A549 (cell line): ENCODE measurements at regions not wholly inside any gene's neighbourhood (a gene's known extent, or its start where the extent isn't known, plus 50 kb on each side); places are given as distances from the start of the nearest gene placed in this dataset.

Source experiments
- ATAC-seq, 2 experiments: fragments of 200-7000 bp in 1 of 2; fragments of >200 bp in 1 of 2; cut with Nextera tagmentation in 1 of 2; cut with Tn5 transposase in 1 of 2; 3 replicates each; pipeline versions ENCODE4 v1.8.0 to v1.9.1; 2018 to 2020; ENCODE audit warnings: mild to moderate bottlenecking in 1 of 2, moderate library complexity in 1 of 2
- CTCF ChIA-PET: fragments of 300-600 bp; sonication (Branson Sonifier 250); formaldehyde crosslinking; extraction: SDS; loops from one replicate; lab custom pipeline; 2021; ENCODE audit warnings: antibody characterized with exemption, inconsistent platforms; lab: Yijun Ruan, JAX
- POLR2A ChIA-PET: fragments of 350-600 bp; formaldehyde crosslinking; extraction: SDS; loops from one replicate; lab custom pipeline; 2021; ENCODE audit warnings: antibody characterized with exemption, inconsistent platforms; lab: Yijun Ruan, JAX
- DNase-seq, 2 experiments: peaks; one replicate each; pipeline versions ENCODE4 v3.0.0 to v3.0.0-alpha.2; 2011 to 2016; ENCODE audit warnings: low read depth in 1 of 2, low spot score in 1 of 2
- FAIRE-seq: peaks from 2 replicates; lab custom pipeline; 2011; peaks lifted over from hg19 to GRCh38; lab: Jason Lieb, UNC
- H3K27ac ChIP-seq, 2 experiments: fragments of >200 bp; sonication (Bioruptor Twin); formaldehyde crosslinking; 3 replicates each; pipeline ENCODE4 v1.5.1; 2016 to 2017
- H3K4me1 ChIP-seq: fragments of >200 bp; sonication (Bioruptor Twin); formaldehyde crosslinking; 3 replicates; pipeline ENCODE4 v1.6.1; 2016
- H3K4me2 ChIP-seq: fragments of >200 bp; sonication (Bioruptor Twin); formaldehyde crosslinking; 3 replicates; pipeline ENCODE4 v1.6.1; 2016
- H3K4me3 ChIP-seq: fragments of >200 bp; sonication (Bioruptor Twin); formaldehyde crosslinking; 3 replicates; pipeline ENCODE4 v1.5.1; 2016
- H3K9me3 ChIP-seq: fragments of >200 bp; sonication (Bioruptor Twin); formaldehyde crosslinking; 3 replicates; pipeline ENCODE4 v1.6.1; 2016
- BCL3 ChIP-seq: fragments of >200 bp; sonication (Bioruptor Twin); formaldehyde crosslinking; IDR thresholded peaks from 3 replicates; pipeline ENCODE4 v1.6.1; 2016
- CBX2 ChIP-seq: fragments of 200-600 bp; sonication (generic); IDR thresholded peaks from 2 replicates; pipeline ENCODE4 v1.6.1; 2016; ENCODE audit warnings: low read depth, mild to moderate bottlenecking, borderline replicate concordance
- CEBPB ChIP-seq, 2 experiments: fragments of >200 bp in 1 of 2; sonication (Bioruptor Twin) in 1 of 2; formaldehyde crosslinking in 1 of 2; IDR thresholded peaks; 2 replicates each; pipeline ENCODE4 v1.6.1; 2012 to 2016
- CHD2 ChIP-seq: fragments of 150-350 bp; IDR thresholded peaks from 2 replicates; pipeline ENCODE4 v1.6.1; 2014; ENCODE audit warnings: low read length; ENCODE audit not compliant: partially characterized antibody
- E2F6 ChIP-seq: IDR thresholded peaks from 2 replicates; pipeline ENCODE4 v1.6.1; 2012; ENCODE audit warnings: low read depth, borderline replicate concordance
- EHF ChIP-seq: fragments of 250-450 bp; sonication (Bioruptor Pico); IDR thresholded peaks from 2 replicates; pipeline ENCODE4 v1.5.0; 2020; ENCODE audit warnings: mild to moderate bottlenecking
- EHMT2 ChIP-seq: fragments of 200-600 bp; sonication (generic); IDR thresholded peaks from 2 replicates; pipeline ENCODE4 v1.6.1; 2016; ENCODE audit warnings: antibody characterized with exemption, low read depth, mild to moderate bottlenecking, moderate library complexity
- ELK1 ChIP-seq: fragments of 150-350 bp; IDR thresholded peaks from 2 replicates; pipeline ENCODE4 v1.6.1; 2014; ENCODE audit warnings: low read depth, mild to moderate bottlenecking, low read length
- ESRRA ChIP-seq: fragments of 150-350 bp; IDR thresholded peaks from 2 replicates; pipeline ENCODE4 v1.6.1; 2014; ENCODE audit warnings: mild to moderate bottlenecking, low read length, borderline replicate concordance
- FOSL2 ChIP-seq, 2 experiments: fragments of 450-650 bp in 1 of 2; fragments of >200 bp in 1 of 2; sonication (Bioruptor Twin) in 1 of 2; formaldehyde crosslinking; IDR thresholded peaks; 2 replicates each; pipeline versions ENCODE4 v1.5.0 to v1.6.1; 2016 to 2020; ENCODE audit warnings: mild to moderate bottlenecking in 1 of 2, moderate library complexity in 1 of 2
- HEYL ChIP-seq: fragments of 250-450 bp; sonication (Bioruptor Pico); IDR thresholded peaks from 2 replicates; pipeline ENCODE4 v1.8.0; 2021; ENCODE audit warnings: mild to moderate bottlenecking, moderate library complexity
- HOXA7 ChIP-seq: fragments of 250-450 bp; sonication (Bioruptor Pico); IDR thresholded peaks from 2 replicates; pipeline ENCODE4 v1.5.0; 2020; ENCODE audit warnings: mild to moderate bottlenecking, moderate library complexity
- HOXB5 ChIP-seq: fragments of 250-450 bp; sonication (Bioruptor Pico); IDR thresholded peaks from 2 replicates; pipeline ENCODE4 v1.5.0; 2020; ENCODE audit warnings: mild to moderate bottlenecking, moderate library complexity
- JUNB ChIP-seq: fragments of >200 bp; sonication (Bioruptor Twin); formaldehyde crosslinking; IDR thresholded peaks from 2 replicates; pipeline ENCODE4 v1.6.1; 2016
- MAFK ChIP-seq: fragments of 450-650 bp; IDR thresholded peaks from 2 replicates; pipeline ENCODE4 v1.6.1; 2014; ENCODE audit not compliant: partially characterized antibody
- MYC ChIP-seq: IDR thresholded peaks from 2 replicates; pipeline ENCODE4 v1.6.1; 2012; ENCODE audit warnings: mild to moderate bottlenecking, inconsistent platforms, low read length, improper control_type of control experiment, borderline replicate concordance
- NR3C1 ChIP-seq: fragments of >200 bp; sonication (Bioruptor Twin); formaldehyde crosslinking; IDR thresholded peaks from 3 replicates; pipeline ENCODE4 v1.6.1; 2017
- REST ChIP-seq: fragments of 200-600 bp; sonication (generic); IDR thresholded peaks from 2 replicates; pipeline ENCODE4 v1.6.1; 2016; ENCODE audit warnings: antibody characterized with exemption, mild to moderate bottlenecking, moderate library complexity
- TFCP2L1 ChIP-seq: fragments of 250-450 bp; sonication (Bioruptor Pico); IDR thresholded peaks from 2 replicates; pipeline ENCODE4 v1.5.0; 2021; ENCODE audit warnings: mild to moderate bottlenecking
- USF2 ChIP-seq: fragments of 450-650 bp; IDR thresholded peaks from 2 replicates; pipeline ENCODE4 v1.6.1; 2014; ENCODE audit warnings: antibody characterized with exemption
- ZSCAN20 ChIP-seq: fragments of 250-450 bp; sonication (Bioruptor Pico); IDR thresholded peaks from 2 replicates; pipeline ENCODE4 v1.8.0; 2022; ENCODE audit warnings: mild to moderate bottlenecking, moderate library complexity
- WGBS: methylation state at CpG from one replicate; pipeline ENCODE4 v1.1.6; 2017; ENCODE audit errors: missing lambda C conversion rate; 5-methylcytosine and 5-hydroxymethylcytosine counted together

GRCh38 chr1:112800289-112800688, 85.2 kb upstream of the PPM1J start:
- ATAC-seq = no peak
- POLR2A ChIA-PET = no interaction called here
- H3K9me3 ChIP-seq = no peaks in the 10 kb centered on the region
- no peaks in the 10 kb centered on the region for H3K4me1 ChIP-seq
- CTCF ChIA-PET = interaction anchor here (0.9 to 13.8 kb wide), 4 partner anchors 68 to 242 kb away, joined by 3 to 576 read pairs (median 4); partner anchors contain the start of genes PPM1J and RHOC
- WGBS = 77% methylated on average over 2 of the region's 2 CpGs
- no peak overlapping the region for H3K27ac ChIP-seq
- no peak for FAIRE-seq
- no peak for DNase-seq
- H3K4me3 ChIP-seq = no peak overlapping the region
- TF ChIP-seq JUNB (no peak), HOXB5 (CRISPR knock-in tag) (no peak), USF2 (no peak), EHF (CRISPR knock-in tag) (no peak), MYC (no peak), FOSL2 (IDR thresholded peaks at IDR 0.05) (no peak), FOSL2 (CRISPR knock-in tag; IDR thresholded peaks at IDR 0.05) (no peak), CEBPB (IDR thresholded peaks at IDR 0.05) (no peak), CHD2 (no peak), E2F6 (no peak), MAFK (no peak), ESRRA (no peak), EHMT2 (no peak)
- TF ChIP-seq, all 56 proteins: peak for 0
- H3K4me2 ChIP-seq = no peak overlapping the region

GRCh38 chr1:112798292-112798691, 83.2 kb upstream of the PPM1J start:
- H3K4me2 ChIP-seq = no peak overlapping the region
- ChIA-PET CTCF (interaction anchor here (1.0 to 13.8 kb wide), 4 partner anchors 11 to 244 kb away, joined by 4 to 576 read pairs (median 14); partner anchors contain the start of genes PPM1J and RHOC), POLR2A (no interaction called here)
- H3K4me1 ChIP-seq = no peaks in the 10 kb centered on the region
- H3K9me3 ChIP-seq = no peaks in the 10 kb centered on the region
- no peak for DNase-seq
- 45% methylated on average over 3 of the region's 3 CpGs for WGBS
- no peak for TF ChIP-seq HEYL (CRISPR knock-in tag)
- TF ChIP-seq BCL3 = no peak
- TF ChIP-seq CHD2 = no peak
- no peak for TF ChIP-seq NR3C1
- no peak for TF ChIP-seq REST
- TF ChIP-seq ELK1 = no peak
- no peak for TF ChIP-seq HOXA7 (CRISPR knock-in tag)
- no peak for TF ChIP-seq ZSCAN20 (CRISPR knock-in tag)
- TF ChIP-seq TFCP2L1 (CRISPR knock-in tag) = no peak
- no peak for TF ChIP-seq CBX2
- no peak overlapping the region for H3K27ac ChIP-seq
- no peak for FAIRE-seq
- H3K4me3 ChIP-seq = no peak overlapping the region
- no peak for ATAC-seq
